HEK293 (cell line): ENCODE measurements at regions not wholly inside any gene's neighbourhood (a gene's known extent, or its start where the extent isn't known, plus 50 kb on each side); places are given as distances from the start of the nearest gene placed in this dataset.

Experiments used
- CTCF ChIA-PET: fragments of 350-600 bp; formaldehyde crosslinking; extraction: SDS; loops from one replicate; lab custom pipeline; 2021; ENCODE audit warnings: antibody characterized with exemption; lab: Yijun Ruan, JAX
- POLR2A ChIA-PET: fragments of 300-600 bp; formaldehyde crosslinking; extraction: SDS; loops from one replicate; lab custom pipeline; 2020; ENCODE audit warnings: antibody characterized with exemption, inconsistent platforms; lab: Yijun Ruan, JAX
- H3K27ac ChIP-seq: fragments of 200-500 bp; sonication (Bioruptor generic); 2 replicates; pipeline ENCODE4 v1.5.1; 2014; ENCODE audit warnings: low read depth, low read length, control low read depth, inconsistent platforms; ENCODE audit errors: extremely low read depth
- H3K36me3 ChIP-seq, 2 experiments: fragments of 200-500 bp in 1 of 2; sonication (Bioruptor generic) in 1 of 2; 1 replicate in 1 of 2; 2 replicates in 1 of 2; pipeline ENCODE4 v1.5.1; 2014 to 2017; ENCODE audit warnings: inconsistent platforms in 2 of 2, low read length in 2 of 2; ENCODE audit not compliant: control insufficient read depth in 2 of 2, insufficient read depth in 1 of 2
- H3K4me1 ChIP-seq: fragments of 200-500 bp; sonication (Bioruptor generic); 2 replicates; pipeline ENCODE4 v1.5.1; 2014; ENCODE audit warnings: mild to moderate bottlenecking, low read length, inconsistent platforms; ENCODE audit not compliant: control insufficient read depth, insufficient read depth
- H3K4me3 ChIP-seq: 2 replicates; pipeline ENCODE4 v1.5.1; 2011; ENCODE audit warnings: low read depth, mild to moderate bottlenecking, control low read depth, low read length, moderate library complexity
- H3K9me3 ChIP-seq: fragments of 200-500 bp; sonication (Bioruptor generic); 2 replicates; pipeline ENCODE4 v1.5.1; 2014; ENCODE audit warnings: low read depth, low read length, inconsistent platforms; ENCODE audit not compliant: control insufficient read depth, insufficient read depth
- HOXD13 ChIP-seq: sonication (generic); formaldehyde crosslinking; IDR thresholded peaks from 2 replicates; pipeline ENCODE4 v1.8.0; 2022; ENCODE audit warnings: missing genetic modification reagents, borderline replicate concordance
- KLF10 ChIP-seq: fragments of 450-650 bp; IDR thresholded peaks from 2 replicates; pipeline ENCODE4 v1.5.1; 2018; ENCODE audit warnings: missing biosample characterization, mild to moderate bottlenecking, missing genetic modification characterization
- KLF16 ChIP-seq: fragments of 450-650 bp; formaldehyde crosslinking; IDR thresholded peaks from 2 replicates; pipeline ENCODE4 v1.5.1; 2017; ENCODE audit warnings: missing biosample characterization, missing genetic modification characterization
- OSR2 ChIP-seq: fragments of 450-650 bp; formaldehyde crosslinking; IDR thresholded peaks from 2 replicates; pipeline ENCODE4 v1.5.1; 2016; ENCODE audit warnings: missing biosample characterization, missing genetic modification characterization
- REPIN1 ChIP-seq: fragments of 450-650 bp; formaldehyde crosslinking; IDR thresholded peaks from 2 replicates; pipeline ENCODE4 v1.5.1; 2017; ENCODE audit warnings: missing biosample characterization, missing genetic modification characterization, low read depth
- SP7 ChIP-seq: fragments of 450-650 bp; formaldehyde crosslinking; IDR thresholded peaks from 2 replicates; pipeline ENCODE4 v1.5.1; 2016; ENCODE audit warnings: missing biosample characterization, missing genetic modification characterization
- TRIM28 ChIP-seq: IDR thresholded peaks from 2 replicates; pipeline ENCODE4 v1.6.1; 2011; ENCODE audit warnings: low read length, control low read depth, borderline replicate concordance
- ZBTB1 ChIP-seq: fragments of 450-650 bp; formaldehyde crosslinking; IDR thresholded peaks from 2 replicates; pipeline ENCODE4 v1.5.1; 2016; ENCODE audit warnings: missing biosample characterization, missing genetic modification characterization
- ZBTB17 ChIP-seq: fragments of 450-650 bp; formaldehyde crosslinking; IDR thresholded peaks from 2 replicates; pipeline ENCODE4 v1.5.1; 2016; ENCODE audit warnings: missing biosample characterization, missing genetic modification characterization
- ZBTB20 ChIP-seq: fragments of 450-650 bp; formaldehyde crosslinking; IDR thresholded peaks from 2 replicates; pipeline ENCODE4 v1.5.1; 2016; ENCODE audit warnings: missing biosample characterization, missing genetic modification characterization
- ZBTB7A ChIP-seq: fragments of 450-650 bp; formaldehyde crosslinking; IDR thresholded peaks from 2 replicates; pipeline ENCODE4 v1.5.1; 2016; ENCODE audit warnings: low read depth, missing biosample characterization, missing genetic modification characterization
- ZBTB8A ChIP-seq: fragments of 450-650 bp; formaldehyde crosslinking; IDR thresholded peaks from 2 replicates; pipeline ENCODE4 v1.5.1; 2016; ENCODE audit warnings: missing biosample characterization, missing genetic modification characterization
- ZFP41 ChIP-seq: fragments of 450-650 bp; formaldehyde crosslinking; IDR thresholded peaks from 2 replicates; pipeline ENCODE4 v1.5.1; 2016; ENCODE audit warnings: missing biosample characterization, missing genetic modification characterization, borderline replicate concordance
- ZFP69B ChIP-seq: fragments of 450-650 bp; formaldehyde crosslinking; IDR thresholded peaks from 2 replicates; pipeline ENCODE4 v1.5.1; 2016; ENCODE audit warnings: missing biosample characterization, missing genetic modification characterization
- ZNF133 ChIP-seq: fragments of 450-650 bp; formaldehyde crosslinking; IDR thresholded peaks from 2 replicates; pipeline ENCODE4 v1.5.1; 2016; ENCODE audit warnings: missing biosample characterization, missing genetic modification characterization
- ZNF140 ChIP-seq: fragments of 450-650 bp; formaldehyde crosslinking; IDR thresholded peaks from 2 replicates; pipeline ENCODE4 v1.5.1; 2016; ENCODE audit warnings: missing biosample characterization, missing genetic modification characterization
- ZNF2 ChIP-seq: fragments of 450-650 bp; formaldehyde crosslinking; IDR thresholded peaks from 2 replicates; pipeline ENCODE4 v1.5.1; 2016; ENCODE audit warnings: missing biosample characterization, missing genetic modification characterization
- ZNF214 ChIP-seq: fragments of 450-650 bp; formaldehyde crosslinking; IDR thresholded peaks from 2 replicates; pipeline ENCODE4 v1.5.1; 2017; ENCODE audit warnings: missing biosample characterization, mild to moderate bottlenecking, missing genetic modification characterization, borderline replicate concordance
- ZNF221 ChIP-seq: fragments of 450-650 bp; formaldehyde crosslinking; IDR thresholded peaks from 2 replicates; pipeline ENCODE4 v1.5.1; 2017; ENCODE audit warnings: missing biosample characterization, missing genetic modification characterization, borderline replicate concordance
- ZNF24 ChIP-seq: fragments of 450-650 bp; formaldehyde crosslinking; IDR thresholded peaks from 2 replicates; pipeline ENCODE4 v1.5.1; 2016; ENCODE audit warnings: missing biosample characterization, missing genetic modification characterization
- ZNF302 ChIP-seq: fragments of 450-650 bp; formaldehyde crosslinking; IDR thresholded peaks from 2 replicates; pipeline ENCODE4 v1.5.1; 2016; ENCODE audit warnings: missing biosample characterization, missing genetic modification characterization, low read depth
- ZNF404 ChIP-seq: fragments of 450-650 bp; formaldehyde crosslinking; IDR thresholded peaks from 2 replicates; pipeline ENCODE4 v1.5.1; 2017; ENCODE audit warnings: missing biosample characterization, missing genetic modification characterization
- ZNF426 ChIP-seq: fragments of 450-650 bp; formaldehyde crosslinking; IDR thresholded peaks from 2 replicates; pipeline ENCODE4 v1.5.1; 2017; ENCODE audit warnings: missing biosample characterization, missing genetic modification characterization, mild to moderate bottlenecking, inconsistent platforms, moderate library complexity
- ZNF510 ChIP-seq: fragments of 450-650 bp; formaldehyde crosslinking; IDR thresholded peaks from 2 replicates; pipeline ENCODE4 v1.5.1; 2018; ENCODE audit warnings: mild to moderate bottlenecking, missing genetic modification characterization, missing biosample characterization; ENCODE audit not compliant: insufficient replicate concordance
- ZNF558 ChIP-seq: fragments of 450-650 bp; formaldehyde crosslinking; IDR thresholded peaks from 2 replicates; pipeline ENCODE4 v1.5.1; 2016; ENCODE audit warnings: missing biosample characterization, missing genetic modification characterization
- ZNF560 ChIP-seq: fragments of 450-650 bp; formaldehyde crosslinking; IDR thresholded peaks from 2 replicates; pipeline ENCODE4 v1.5.1; 2017; ENCODE audit warnings: missing biosample characterization, missing genetic modification characterization, borderline replicate concordance
- ZNF596 ChIP-seq: fragments of 450-650 bp; IDR thresholded peaks from 2 replicates; pipeline ENCODE4 v1.5.0; 2018; ENCODE audit warnings: missing biosample characterization, mild to moderate bottlenecking, missing genetic modification characterization, moderate library complexity
- ZNF610 ChIP-seq: fragments of 450-650 bp; formaldehyde crosslinking; IDR thresholded peaks from 2 replicates; pipeline ENCODE4 v1.5.1; 2016; ENCODE audit warnings: missing biosample characterization, missing genetic modification characterization, borderline replicate concordance
- ZNF747 ChIP-seq: fragments of 450-650 bp; formaldehyde crosslinking; IDR thresholded peaks from 2 replicates; pipeline ENCODE4 v1.5.1; 2016; ENCODE audit warnings: missing biosample characterization, missing genetic modification characterization
- ZNF830 ChIP-seq: fragments of 450-650 bp; IDR thresholded peaks from 2 replicates; pipeline ENCODE4 v1.5.0; 2018; ENCODE audit warnings: missing biosample characterization, missing genetic modification characterization, low read depth, mild to moderate bottlenecking, moderate library complexity
- TF ChIP-seq, protein P1 (sequence below): fragments of 450-650 bp; formaldehyde crosslinking; IDR thresholded peaks from 2 replicates; pipeline ENCODE4 v1.5.1; 2016; ENCODE audit warnings: missing biosample characterization, missing genetic modification characterization

DNA sequence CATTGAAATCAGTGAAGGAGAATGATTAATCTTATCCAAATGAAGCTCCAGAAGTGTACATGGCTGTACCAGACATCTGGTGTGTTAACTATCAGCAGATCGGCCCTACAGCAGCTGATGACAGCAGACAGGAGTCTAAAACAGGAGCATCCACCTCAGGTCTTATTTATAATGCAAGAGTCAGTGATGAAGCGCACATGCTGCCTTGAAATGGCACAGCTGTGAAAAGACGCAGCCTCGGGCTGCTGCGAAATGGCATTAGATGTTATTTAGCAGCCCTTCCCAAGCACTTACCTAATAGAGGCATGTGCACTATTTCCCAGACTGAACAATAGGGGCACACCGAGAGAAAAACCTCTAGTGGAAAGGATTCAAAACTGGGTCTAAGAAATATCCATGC is 472.3 kb upstream of the CBLB start:
- no peak overlapping the region for H3K4me3 ChIP-seq
- H3K36me3 ChIP-seq, result no peaks in the 10 kb centered on the region
- H3K4me1 ChIP-seq, result no peaks in the 10 kb centered on the region
- ChIA-PET CTCF (no interaction called here), POLR2A (no interaction called here)
- no peaks in the 10 kb centered on the region for H3K9me3 ChIP-seq
- no peak for TF ChIP-seq ZNF560 (tag by site-specific recombination)
- no peak for TF ChIP-seq ZNF426 (tag by site-specific recombination)
- TF ChIP-seq ZBTB17, result no peak
- no peak for TF ChIP-seq ZNF302 (tag by site-specific recombination)
- no peak for TF ChIP-seq REPIN1
- TF ChIP-seq ZNF747 (tag by site-specific recombination), result no peak
- TF ChIP-seq ZFP69B (tag by site-specific recombination), result no peak
- TF ChIP-seq ZNF404 (tag by site-specific recombination), result no peak
- TF ChIP-seq ZNF2 (tag by site-specific recombination), result no peak
- no peak for TF ChIP-seq ZNF596
- no peak for TF ChIP-seq OSR2 (tag by site-specific recombination)
- TF ChIP-seq HOXD13 (CRISPR knock-in tag), result no peak
- no peak for TF ChIP-seq ZNF24 (tag by site-specific recombination)
- no peak for TF ChIP-seq ZBTB1 (tag by site-specific recombination)
- no peak overlapping the region for H3K27ac ChIP-seq

DNA sequence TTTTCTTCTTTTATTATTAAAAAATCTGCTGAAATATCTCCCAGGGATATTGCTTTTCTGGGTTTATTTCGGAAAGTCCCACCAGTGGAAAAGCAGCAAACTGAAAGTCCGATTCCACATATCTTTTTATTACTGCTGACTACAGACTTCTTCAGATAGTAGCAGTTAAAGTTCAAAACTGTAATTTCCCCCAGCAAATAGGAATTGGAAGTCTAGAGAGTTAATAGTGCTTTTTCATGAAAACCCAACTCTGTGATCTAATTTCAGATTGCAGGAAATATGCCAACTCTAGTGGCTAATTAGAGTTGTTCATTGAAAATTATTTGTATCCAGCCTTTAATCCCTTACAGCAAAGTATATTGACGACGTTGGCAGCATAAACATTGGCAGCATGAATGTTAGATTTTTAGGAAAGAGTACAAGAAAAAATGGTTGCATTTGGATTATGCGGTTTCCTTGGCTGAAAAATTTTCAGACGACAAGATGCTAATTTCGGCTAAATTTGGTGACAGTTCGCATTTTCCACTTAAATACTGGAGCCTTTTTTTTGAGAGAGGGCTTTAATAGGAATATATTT is 472.9 kb upstream of the CBLB start:
- no peaks in the 10 kb centered on the region for H3K9me3 ChIP-seq

DNA sequence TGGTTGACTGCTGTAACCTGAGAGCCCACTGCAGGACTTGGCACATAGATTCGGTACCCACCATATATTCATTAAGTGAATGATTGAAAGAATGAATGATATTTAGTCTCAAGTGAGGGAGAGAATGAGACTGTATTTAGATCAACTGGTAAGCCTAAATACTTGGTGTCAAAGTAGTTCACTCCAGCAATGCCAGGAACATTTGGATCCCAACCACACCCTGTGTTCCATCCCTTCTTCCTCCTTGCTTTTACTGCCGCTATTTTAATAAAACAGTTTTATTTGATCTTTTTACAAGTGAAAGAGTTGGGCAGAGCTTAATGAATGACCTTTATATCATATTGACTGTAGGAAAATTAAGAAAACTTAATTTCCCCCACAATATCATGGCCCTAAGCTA is 473.6 kb upstream of the CBLB start:
- TF ChIP-seq ZNF140 (tag by site-specific recombination), result no peak
- CTCF ChIA-PET, result no interaction called here
- H3K4me3 ChIP-seq, result no peak overlapping the region

More for the DNA sequence above, 472.9 kb upstream of the CBLB start:
- H3K4me1 ChIP-seq, result no peaks in the 10 kb centered on the region
- POLR2A ChIA-PET, result no interaction called here
- H3K36me3 ChIP-seq, result no peaks in the 10 kb centered on the region
- no peak overlapping the region for H3K27ac ChIP-seq
- CTCF ChIA-PET, result no interaction called here
- TF ChIP-seq ZNF558 (tag by site-specific recombination) (no peak), ZNF133 (tag by site-specific recombination) (no peak), KLF10 (tag by site-specific recombination) (no peak), SP7 (tag by site-specific recombination) (no peak), TRIM28 (no peak), ZNF214 (tag by site-specific recombination) (no peak), ZNF830 (no peak), ZNF610 (tag by site-specific recombination) (no peak), ZNF510 (tag by site-specific recombination) (no peak), ZBTB8A (tag by site-specific recombination) (no peak), KLF16 (tag by site-specific recombination) (no peak), ZBTB7A (no peak), ZFP41 (tag by site-specific recombination) (no peak), ZBTB20 (tag by site-specific recombination) (no peak), ZNF221 (tag by site-specific recombination) (no peak)
- TF ChIP-seq, protein P1, sequence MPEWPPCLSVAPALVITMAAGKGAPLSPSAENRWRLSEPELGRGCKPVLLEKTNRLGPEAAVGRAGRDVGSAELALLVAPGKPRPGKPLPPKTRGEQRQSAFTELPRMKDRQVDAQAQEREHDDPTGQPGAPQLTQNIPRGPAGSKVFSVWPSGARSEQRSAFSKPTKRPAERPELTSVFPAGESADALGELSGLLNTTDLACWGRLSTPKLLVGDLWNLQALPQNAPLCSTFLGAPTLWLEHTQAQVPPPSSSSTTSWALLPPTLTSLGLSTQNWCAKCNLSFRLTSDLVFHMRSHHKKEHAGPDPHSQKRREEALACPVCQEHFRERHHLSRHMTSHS (tag by site-specific recombination), result no peak
- no peak overlapping the region for H3K4me3 ChIP-seq

More for the DNA sequence above, 473.6 kb upstream of the CBLB start:
- Histone ChIP-seq H3K27ac (no peak overlapping the region), H3K36me3 (no peaks in the 10 kb centered on the region), H3K9me3 (no peaks in the 10 kb centered on the region), H3K4me1 (no peaks in the 10 kb centered on the region)
- POLR2A ChIA-PET, result no interaction called here
